ENCODE measurements at regions not wholly inside any gene's neighbourhood (a gene's known extent, or its start where the extent isn't known, plus 50 kb on each side); places are given as distances from the start of the nearest gene placed in this dataset.

DNA sequence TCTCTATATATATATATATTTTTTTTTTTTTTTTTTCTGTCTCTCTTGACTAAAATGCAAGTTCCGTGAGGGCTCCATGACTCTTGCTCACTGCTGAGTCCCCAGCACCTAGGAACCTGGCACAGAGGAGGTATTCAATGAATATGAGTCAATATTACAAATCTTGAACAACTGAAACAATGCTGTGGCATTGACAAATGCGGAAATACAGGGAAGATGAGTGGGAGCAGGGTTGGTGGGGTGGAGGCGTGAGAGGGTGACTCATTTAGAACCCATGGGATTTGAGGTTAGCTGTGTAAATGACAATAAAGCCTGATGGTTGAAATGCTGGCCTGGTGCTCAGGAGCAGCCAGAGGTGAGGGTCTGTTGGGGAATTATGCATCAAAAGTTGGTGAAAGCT, 121.7 kb upstream of the FUT8 start:
- TF ChIP-seq, protein P1, sequence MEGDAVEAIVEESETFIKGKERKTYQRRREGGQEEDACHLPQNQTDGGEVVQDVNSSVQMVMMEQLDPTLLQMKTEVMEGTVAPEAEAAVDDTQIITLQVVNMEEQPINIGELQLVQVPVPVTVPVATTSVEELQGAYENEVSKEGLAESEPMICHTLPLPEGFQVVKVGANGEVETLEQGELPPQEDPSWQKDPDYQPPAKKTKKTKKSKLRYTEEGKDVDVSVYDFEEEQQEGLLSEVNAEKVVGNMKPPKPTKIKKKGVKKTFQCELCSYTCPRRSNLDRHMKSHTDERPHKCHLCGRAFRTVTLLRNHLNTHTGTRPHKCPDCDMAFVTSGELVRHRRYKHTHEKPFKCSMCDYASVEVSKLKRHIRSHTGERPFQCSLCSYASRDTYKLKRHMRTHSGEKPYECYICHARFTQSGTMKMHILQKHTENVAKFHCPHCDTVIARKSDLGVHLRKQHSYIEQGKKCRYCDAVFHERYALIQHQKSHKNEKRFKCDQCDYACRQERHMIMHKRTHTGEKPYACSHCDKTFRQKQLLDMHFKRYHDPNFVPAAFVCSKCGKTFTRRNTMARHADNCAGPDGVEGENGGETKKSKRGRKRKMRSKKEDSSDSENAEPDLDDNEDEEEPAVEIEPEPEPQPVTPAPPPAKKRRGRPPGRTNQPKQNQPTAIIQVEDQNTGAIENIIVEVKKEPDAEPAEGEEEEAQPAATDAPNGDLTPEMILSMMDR (conservative IDR thresholded peaks at IDR 0.05; ENCODE audit: low read depth, low read length): no peak
- no peak for TF ChIP-seq EZH2 (IDR thresholded peaks at IDR 0.05; ENCODE audit: low read length, unreplicated experiment)
